Pons (tissue), 1 donor: ENCODE measurements at regions not wholly inside any gene's neighbourhood (a gene's known extent, or its start where the extent isn't known, plus 50 kb on each side); places are given as distances from the start of the nearest gene placed in this dataset.

Source experiments
- DNase-seq: peaks from one replicate; pipeline ENCODE4 v3.0.0-alpha.2; 2016; ENCODE audit warnings: low spot score

DNA sequence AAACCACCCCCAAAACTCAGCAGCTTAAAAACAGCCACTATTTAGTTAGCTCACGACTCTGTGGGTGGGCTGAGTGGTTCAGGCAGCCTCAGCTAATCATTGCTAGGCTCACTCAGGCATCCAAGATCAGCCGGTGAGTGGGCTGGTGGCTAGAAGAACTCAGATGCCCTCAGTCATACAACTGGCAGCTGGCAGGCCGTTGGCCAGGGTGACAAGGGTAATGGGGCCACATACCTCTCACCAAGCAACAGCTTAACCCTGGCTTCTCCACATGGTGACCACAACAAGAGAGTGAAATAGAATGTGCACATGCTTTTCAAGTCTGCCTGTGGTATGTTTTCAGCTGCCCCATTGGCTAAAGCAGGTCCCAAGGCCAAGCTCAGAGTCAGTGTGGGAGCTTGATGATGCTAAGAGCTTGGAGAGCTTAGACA is 435.4 kb upstream of the TSHZ3 start:
- DNase-seq: no peak

DNA sequence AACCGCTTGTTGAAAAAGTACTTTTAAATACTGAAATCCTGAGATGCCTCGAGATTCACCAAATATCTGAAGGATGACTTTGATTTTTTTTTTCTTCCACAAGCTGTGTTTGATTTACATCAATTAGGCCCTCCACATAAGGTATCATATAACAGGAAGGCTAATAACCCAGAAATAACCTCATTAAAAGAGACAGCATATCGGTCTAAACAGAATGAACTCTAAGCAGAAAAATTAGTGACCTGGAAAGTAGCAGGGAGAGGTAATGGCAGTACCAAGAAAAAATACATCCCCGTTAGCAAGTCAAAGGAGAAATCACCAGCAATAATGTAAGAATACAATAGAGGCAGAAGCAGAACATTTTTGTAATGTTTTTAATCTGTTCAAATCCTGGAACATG is 452.4 kb upstream of the TSHZ3 start:
- DNase-seq: no peak

DNA sequence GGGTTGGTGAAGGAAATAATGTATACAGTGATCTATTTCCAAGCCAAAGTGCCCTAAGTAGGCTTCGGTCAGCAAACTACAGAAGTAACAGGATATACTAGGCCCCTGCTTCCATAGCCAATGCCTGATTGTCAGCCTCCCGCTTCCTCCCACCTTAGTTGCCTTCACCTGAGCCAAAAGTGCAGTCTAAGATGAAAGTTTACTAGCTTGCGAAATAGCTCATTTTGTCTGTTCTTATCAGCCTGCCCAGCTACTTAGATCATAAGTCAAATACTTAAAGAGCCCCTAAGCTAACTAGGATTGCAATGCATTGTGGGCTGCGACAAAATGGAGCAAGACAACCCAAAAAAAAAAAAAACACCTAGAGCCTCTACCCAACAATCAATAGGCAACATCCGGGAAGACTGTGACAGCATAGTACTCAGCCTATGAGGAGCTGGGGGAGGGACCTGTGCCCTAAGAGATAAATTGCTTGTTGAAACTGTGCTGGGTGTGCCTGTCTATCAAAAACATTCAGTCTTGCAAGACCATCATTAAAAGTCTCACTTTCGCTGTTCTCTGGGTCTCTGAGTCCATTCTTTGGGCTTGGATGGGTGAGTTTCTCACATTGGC is 454.7 kb upstream of the TSHZ3 start:
- no peak for DNase-seq

DNA sequence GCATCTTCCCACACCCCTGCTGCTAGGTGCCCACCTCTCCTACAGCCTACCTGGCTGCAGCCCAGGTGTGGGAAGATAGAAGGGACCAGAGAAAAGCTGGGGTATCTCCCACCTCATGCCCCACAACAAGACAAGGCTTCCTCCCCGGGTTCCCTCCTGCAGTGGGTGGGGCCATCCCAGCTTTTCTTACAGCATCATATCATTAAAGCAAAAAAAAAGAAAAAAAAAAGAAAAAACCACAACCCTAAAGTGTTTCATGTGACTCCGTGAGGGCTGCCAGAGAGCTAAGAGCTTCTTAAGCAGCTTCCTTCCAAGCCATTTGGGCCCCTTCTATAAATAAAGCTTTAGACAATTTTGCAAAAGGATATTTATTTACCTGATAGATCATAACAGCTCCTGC is 455.4 kb upstream of the TSHZ3 start:
- no peak for DNase-seq

DNA sequence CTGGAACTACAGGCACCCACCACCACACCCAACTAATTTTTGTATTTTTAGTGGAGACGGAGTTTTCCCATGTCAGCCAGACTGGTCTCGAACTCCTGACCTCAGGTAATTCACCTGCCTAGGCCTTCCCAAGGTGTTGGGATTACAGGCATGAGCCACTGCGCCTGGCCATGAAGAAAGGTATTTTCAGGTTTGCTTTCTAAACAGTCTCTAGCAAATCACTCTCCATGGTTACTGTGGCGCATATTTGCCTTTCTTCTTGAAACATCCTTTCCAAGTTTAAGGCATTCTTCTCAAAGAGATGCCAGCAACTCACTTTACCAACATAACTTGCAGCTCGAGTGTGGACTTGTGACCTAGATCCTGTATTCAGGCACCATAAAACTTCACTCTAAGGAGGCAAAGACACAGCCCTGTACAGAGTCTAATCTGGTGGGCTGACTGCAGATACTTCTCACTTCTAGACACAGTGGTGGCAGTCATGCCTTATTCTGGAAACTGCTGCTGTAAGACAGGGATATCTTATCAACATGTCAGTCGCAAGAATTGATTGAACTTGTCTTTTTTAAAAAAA is 461.4 kb upstream of the TSHZ3 start:
- no peak for DNase-seq

DNA sequence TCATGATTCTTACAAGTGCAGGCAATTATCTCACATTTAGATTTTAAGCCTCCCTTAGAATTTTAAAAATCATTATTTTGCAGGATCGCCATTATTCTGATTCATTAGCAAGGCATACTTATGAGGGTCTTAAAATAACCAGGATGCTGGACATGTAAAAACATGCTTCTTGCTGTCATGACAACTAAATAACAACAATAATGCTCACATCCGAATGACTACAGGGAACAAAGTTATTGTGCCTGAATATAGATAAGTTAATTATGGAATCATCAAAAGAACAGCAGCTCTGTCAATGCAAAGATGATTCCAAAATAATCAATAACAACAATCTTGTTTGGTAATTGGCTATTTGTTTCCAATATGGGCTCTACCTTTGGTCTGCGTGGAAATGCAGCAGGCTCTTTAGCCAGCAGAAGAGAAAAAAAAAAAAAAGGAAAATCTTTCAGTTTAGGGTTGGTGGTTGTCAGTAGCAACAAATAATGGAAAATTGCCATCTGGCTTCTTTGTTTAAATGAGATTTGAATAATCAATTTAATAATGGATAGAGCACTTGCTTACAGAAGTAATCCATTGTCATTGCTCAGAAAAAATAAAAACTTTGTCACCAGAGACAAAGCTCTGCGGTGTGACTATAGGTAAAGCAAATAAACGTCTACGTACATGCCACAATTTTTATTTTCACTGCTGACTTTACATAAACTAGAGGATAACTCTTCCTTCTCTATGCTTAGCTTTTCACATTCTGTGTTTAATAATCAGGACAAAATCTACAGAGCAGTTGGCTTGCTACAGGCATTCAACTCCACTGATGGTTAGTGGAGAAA is 468.9 kb upstream of the TSHZ3 start:
- DNase-seq: no peak

DNA sequence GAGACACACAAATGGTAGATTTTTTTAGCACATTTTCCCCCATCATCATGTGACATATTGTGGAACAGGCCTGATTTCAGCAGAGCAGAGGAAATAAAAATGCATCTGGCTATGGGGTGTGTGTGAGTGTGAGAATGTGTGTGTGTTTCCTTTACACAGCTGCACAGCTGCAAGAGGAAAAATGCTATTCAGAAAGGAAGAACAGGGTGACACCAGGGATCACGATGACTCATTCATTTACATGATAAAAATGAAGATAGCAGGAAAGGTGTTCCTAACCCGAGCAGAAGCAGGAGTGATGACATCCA is 469.5 kb upstream of the TSHZ3 start:
- DNase-seq: no peak

DNA sequence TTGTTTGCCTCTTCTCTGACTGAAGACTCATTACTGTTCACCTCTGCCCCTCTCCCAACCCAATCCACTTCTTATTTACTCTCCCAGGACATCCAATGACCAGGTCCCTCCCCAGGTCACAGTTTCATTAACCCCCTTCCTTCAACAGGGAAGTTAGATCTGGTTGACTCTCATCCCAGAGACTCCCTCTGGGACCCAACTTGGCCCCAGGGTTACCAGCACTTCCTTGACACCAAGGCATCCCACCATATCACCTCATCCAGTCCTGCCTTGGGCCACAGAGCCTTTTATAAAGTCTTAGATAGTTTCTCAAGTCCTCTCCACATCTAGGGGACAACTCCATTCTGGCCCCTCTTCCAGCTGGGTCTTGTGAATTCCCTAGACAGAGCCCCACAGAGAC is 470.6 kb upstream of the TSHZ3 start:
- DNase-seq: no peak

DNA sequence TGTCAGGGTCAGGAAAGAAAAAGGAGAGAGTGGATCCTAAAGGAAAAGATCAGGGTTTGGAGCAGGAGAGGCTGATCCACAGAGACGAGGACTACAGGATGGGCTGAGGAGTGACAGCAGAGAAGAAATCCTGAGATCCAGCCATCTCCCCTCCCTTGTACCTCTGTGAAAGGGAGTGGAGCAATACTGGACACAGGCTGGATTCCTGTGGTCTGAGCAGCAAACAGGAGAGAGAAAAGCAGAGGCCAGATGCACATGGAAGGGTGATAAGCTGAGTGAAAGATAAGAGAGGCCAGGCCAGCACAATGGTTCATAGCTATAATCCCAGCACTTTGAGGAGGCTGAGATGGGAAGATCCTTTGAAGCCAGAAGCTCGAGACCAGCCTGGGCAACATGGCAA is 472.1 kb upstream of the TSHZ3 start:
- no peak for DNase-seq

DNA sequence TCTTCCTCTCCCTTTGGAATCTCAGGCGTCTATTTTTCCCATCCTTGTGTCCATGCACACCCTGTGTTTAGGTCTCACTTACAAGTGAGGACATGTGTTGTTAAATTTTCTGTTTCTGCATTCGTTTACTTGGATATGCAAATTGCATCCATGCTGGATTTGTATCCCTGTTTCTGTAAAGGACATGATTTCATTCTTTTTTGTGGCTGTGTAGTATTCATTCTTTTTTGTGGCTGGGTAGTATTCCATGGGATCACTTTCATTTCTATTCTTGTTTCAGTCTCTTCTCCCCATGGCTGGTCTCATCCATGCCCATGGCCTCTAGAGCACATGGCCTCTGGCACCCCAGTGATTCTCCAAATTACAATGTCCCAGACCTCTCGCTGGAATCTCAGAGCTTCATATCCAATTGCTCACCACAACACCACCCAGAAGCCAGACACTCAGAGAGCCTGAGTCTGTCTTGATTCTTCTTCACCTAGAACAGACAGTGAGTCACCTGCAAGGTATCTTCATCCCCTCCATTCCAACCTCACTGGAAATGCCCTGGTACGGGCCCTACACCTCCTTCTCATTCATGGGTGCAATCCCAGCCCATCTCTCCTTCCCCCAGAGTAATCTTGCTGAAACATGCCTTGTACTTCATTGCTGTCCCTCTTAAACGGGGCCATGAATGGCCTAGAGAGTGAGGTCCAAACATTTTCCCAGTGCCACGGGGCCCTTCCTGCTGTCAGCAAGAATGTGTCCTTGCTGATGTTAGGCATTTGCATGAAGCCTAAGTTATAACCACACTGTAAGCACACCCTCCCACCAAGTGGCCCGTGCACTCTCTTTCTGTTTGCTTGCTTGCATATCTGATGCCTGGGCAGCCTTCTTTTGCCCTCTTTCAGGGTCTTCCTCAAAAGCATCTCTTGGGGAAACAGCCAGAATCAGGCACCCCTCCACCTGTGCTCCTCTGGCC is 476.2 kb upstream of the TSHZ3 start:
- no peak for DNase-seq

DNA sequence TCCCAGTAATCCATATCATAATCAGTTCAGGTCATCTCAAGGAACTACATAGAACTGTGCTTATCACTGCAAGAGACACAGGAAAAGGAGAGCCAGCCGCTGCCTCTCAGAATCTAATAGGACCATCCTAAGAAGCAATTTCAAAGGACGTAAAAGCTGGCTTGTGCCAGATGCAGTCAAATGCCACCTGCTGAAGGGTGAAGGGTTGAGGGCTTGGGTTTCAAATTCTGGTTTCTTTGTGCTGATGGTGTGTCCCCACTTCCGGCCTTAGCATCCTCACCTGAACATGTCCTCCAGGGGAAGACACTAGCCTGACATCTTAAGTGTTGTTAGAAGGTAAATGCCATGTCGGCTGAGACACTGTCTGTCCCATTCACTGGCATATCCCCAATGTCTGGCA is 477.1 kb upstream of the TSHZ3 start:
- no peak for DNase-seq

DNA sequence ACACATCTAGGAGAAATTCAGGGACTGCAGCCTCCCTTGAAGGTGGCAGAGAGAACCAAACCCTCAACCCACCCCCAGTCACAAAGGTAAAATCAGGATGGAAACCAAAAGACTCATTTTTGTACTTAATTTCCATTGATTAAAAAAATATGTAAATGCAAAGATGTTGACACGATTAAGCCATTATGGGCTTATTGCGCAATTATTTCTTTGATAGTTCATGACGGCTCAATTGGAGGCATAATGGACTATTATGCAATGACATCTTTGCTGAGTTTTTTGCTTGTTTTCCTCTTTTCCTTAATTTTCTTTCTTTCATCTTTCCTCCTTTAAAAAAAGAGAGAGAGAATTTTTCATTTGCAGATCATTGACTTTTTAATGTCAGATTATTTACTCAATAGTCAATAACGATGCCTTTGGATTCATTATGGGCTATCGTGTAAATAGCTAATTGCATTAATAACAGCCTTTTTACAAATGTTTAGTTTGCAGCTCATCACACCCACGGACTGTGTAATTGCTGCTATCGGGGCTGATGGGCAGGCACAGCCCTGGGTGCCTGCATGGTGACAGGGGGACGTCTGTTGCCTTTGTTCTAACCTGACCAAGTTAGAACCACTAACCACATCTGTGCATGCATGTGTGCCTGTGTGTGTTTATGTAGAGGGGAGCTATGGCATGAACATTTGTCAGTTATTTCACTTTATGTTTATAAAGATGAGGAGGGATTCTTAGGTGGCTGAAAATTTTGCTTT is 482.4 kb upstream of the TSHZ3 start:
- DNase-seq: no peak

DNA sequence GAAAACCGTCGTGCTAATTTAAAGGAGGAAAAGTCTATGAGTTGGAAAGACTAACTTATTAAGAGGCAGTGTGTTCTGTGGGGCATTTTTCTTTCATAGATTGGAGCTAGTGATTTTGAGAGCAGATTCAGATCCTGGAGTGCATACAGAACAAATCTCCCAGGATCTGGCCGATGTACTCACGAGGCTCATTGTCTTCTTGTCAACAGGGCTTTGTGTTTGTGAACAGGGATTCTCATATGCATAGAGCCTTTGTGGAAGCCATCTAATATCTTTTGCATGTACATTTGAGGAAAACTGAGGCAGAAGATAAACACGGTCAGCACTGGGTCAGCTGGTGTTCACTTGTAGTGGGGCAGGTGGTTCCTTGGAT is 482.9 kb upstream of the TSHZ3 start:
- DNase-seq: peak; percentile 71

DNA sequence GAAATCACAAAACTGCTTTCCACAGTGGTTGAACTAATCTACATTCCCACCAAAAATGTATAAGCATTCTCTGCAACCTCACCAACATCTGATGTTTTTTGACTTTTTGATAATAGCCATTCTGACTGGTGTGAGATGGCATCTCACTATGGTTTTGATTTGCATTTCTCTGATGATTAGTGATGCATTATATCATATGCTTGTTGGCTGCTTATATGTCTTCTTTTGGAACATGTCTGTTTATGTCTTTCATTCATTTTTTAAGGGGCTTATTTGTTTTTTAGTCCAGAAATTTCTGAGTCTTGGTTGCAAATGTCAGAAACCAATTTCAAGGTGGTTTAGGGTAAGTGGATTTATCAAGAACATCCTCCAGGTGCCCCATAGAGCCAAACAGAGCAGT is 484.8 kb upstream of the TSHZ3 start:
- DNase-seq: no peak

DNA sequence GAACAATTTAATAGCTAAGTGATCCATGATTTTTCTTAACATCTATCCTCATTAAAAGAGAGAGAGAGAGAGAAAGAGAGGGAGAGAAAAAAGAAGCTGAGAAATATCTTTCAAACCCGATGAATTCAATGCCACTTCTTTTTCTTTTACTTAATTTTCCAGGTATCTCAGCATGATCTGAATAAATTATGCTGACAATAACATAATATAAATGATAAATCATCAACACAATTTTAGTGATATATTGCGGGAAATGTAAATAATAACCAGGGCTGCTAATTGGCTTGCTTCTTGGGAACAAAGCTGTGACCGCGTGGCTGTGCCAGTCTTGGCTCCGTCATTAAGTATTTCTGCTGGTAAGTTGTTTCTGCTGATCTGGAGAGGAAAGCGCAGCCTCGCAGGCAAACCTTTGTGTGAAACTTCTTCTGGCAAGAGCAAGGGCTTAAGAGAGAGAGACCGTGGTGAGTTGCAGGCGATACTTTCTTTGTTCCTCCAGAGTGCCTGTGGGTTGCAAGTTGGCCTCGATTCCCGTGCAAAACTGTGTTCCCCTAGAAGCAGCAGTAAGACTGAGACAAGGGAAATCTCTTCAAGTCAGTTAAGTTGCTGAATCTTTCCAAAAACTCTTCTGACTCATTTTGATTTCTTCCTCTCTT is 489.1 kb upstream of the TSHZ3 start:
- no peak for DNase-seq

DNA sequence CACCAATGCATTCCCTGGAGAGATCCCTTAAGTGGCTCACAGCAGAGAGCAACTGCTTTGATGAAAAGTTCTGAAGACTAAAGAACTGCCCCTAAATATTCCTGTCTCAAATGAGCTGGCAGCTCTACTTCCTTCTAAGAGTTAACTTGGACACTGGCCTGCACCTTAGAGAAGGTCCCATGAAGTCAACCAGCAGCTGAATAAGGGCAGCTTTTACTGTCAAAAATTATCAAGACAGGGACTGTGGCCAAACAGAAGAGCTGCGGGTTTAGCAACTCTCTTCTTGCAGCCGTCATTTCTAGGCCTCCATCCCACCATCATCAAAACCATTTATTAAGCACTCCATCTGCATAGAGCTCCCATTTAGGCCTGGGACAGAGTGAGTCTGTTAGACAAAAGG is 491.1 kb upstream of the TSHZ3 start:
- no peak for DNase-seq

DNA sequence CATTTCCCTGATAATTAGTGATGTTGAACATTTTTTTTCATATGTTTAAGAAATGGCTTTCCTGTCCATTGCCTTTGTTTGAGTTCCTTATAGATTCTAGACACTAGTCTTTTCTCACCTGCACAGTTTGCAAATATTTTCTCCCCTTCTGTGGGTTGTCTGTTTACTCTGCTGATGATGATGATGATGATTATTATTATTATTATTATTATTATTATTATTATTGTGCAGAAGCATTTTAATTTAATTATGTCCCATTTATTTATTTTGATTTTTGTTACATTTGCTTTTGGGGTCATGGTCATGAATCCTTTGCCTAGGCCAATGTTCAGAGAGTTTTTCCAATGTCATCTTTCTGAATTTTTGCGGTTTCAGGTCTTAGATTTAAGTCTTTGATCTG is 492.5 kb upstream of the TSHZ3 start:
- DNase-seq: no peak

DNA sequence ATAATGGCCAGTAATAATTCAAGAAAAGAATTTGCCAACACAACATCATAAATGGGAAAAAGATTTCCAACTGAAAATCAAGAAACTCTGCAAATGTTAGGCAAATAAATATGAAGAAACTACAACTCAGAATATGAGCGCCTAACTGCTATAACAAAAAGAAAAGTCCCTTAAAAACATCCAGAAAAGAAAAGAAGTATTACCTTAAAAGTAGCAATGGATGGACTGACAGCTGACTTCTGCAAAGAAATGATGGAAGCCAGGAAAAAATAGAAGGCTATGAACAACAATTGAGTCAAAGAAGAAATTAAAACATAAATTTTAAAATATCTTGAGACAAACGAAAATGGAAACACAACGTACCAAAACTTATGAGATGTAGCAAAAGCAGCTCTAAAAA is 482.3 kb upstream of the ZNF507 start:
- no peak for DNase-seq

DNA sequence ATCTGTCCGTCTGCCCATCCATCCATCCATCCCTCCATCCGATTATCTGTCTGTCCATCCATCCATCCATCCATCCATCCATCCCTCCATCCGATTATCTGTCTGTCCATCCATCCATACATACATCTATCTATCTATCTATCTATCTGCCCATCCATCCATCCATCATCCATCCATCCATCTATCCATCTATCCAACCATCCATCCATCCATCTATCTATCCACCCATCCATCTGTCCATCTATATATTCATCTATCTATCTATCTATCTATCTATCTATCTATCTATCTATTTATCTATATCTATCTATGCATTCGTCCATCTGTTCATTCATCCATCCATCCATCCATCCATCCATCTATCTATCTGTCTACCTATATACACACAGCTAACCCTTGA is 471.1 kb upstream of the ZNF507 start:
- no peak for DNase-seq

DNA sequence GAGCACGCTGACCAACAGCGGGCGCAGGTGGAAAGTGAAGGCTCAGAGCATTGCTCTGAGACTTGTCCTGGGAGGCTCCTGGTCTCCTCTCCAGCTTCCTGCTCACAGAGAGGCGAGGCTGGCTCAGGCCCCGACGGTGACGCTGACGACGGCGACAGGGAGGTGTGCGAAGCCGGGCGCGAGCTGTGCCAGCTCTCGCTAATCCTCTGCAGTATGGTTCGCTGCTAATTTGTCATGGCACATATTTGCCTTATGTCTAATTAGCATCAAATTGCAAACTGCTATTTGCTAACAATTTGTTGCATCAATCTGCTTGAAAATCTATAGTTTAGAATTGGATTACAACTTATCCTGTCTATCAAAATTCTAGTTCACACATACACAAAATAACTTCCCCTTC is 469.8 kb upstream of the ZNF507 start:
- DNase-seq: no peak

DNA sequence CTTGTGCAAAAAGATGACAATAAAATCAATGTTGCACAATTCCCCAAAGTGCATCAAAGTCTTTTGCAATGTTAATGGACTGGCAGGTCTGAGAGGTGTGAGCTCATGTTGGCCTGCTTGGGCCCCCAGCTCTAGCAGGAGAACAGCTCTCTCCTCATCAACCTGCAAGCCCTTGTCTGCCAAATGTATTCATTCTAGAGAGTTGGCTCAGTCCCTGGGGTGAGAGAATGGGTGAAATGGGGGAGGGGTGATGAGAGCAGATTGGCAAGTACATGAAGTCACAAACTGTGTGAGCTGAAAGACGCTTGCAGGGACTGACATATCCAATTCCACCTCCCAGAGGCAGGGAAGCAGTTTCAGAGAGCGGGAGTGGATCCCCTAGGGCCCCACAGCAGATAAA is 465.1 kb upstream of the ZNF507 start:
- no peak for DNase-seq
